ENCODE measurements at regions not wholly inside any gene's neighbourhood (a gene's known extent, or its start where the extent isn't known, plus 50 kb on each side); places are given as distances from the start of the nearest gene placed in this dataset.

DNA sequence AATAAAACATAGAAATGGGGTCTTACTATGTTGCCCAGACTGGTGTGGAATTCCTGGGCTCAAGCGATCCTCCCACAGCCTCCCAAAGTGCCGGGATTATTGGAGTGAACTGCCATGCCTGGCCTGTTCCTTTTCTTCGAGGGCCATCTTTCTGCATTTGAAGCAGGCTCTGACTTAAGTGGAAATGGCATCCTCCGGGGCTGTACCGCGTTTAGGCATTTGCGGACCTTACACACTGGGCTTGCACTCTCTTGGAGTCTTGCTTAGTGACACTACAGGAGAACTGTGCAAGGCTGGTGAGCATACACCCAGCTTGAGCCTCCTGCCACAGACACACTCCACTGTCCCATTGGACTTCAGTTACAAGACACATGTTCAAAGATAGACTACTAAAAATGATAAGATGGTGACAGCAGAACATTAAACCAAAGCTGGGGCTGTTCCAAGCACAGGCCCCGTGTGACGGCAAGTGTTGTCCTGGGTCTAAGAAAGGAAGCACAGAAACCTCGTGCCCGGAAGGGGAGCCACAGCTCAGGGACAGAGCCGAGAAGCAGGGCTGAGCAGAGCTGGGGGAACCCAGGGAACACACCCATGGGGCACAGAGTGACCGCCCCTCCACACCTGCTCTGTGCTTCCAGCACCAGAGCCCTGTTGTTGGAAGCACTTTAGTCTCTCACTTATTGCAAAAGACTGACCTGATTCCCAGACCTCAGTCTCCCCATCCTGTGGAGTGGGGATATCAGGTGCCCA, 59.0 kb upstream of the SHANK2 start:
- no peak for DNase-seq

DNA sequence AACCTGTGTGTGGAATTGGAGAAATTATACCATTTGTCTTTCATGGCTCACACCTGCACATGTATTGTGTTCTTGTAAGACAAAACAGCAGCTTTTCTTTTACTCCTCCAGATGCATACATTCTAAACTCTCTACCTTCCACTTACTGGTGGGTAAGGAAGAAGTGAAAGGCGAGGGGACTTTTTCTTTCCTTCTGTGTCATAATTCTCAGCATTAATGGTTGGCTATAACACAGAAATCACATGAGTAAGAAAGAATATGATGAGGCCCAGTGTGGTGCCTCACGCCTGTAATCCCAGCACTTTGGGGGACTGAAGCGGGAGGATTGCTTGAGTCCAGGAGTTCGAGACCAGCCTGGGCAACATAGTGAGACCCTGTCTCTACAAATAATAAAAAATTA, 57.8 kb upstream of the SHANK2 start:
- DNase-seq = no peak

DNA sequence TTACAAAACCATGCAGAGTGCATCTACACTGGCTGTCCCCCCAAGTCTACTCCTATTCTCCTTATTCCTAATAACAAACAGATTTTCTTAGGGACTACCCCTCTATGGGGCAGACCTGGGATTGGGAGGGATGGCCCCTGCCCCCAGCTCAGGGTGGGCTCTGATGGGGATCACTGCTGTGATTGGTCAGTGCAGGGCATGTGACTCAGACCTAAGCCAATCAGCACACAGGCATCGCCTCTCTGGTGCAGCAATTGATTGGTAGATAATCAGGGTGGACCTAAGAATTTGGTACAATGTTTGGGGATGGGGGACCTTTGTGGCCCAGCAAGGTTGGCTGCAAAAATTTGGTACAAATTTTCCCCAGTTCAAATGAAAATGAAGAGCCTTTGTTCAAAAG, 57.2 kb upstream of the SHANK2 start:
- no peak for DNase-seq

DNA sequence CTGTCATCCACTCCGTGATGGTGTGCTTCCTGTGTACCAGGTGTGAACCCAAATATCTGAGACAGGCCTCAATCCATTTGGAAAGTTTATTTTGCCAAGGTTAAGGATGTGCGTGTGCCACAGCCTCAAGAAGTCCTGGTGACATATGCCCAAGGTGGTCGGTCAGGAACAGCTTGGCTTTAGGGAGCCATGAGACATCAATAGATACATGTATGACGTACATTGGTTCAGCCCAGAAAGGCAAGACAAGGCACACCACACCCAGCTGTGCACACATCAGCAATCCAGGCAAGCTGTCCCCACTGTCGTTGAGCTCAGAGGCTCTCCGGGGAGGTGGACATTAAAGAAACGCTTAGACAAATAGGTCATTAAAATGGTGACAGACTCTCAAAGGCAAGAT, 56.8 kb upstream of the SHANK2 start:
- no peak for DNase-seq

DNA sequence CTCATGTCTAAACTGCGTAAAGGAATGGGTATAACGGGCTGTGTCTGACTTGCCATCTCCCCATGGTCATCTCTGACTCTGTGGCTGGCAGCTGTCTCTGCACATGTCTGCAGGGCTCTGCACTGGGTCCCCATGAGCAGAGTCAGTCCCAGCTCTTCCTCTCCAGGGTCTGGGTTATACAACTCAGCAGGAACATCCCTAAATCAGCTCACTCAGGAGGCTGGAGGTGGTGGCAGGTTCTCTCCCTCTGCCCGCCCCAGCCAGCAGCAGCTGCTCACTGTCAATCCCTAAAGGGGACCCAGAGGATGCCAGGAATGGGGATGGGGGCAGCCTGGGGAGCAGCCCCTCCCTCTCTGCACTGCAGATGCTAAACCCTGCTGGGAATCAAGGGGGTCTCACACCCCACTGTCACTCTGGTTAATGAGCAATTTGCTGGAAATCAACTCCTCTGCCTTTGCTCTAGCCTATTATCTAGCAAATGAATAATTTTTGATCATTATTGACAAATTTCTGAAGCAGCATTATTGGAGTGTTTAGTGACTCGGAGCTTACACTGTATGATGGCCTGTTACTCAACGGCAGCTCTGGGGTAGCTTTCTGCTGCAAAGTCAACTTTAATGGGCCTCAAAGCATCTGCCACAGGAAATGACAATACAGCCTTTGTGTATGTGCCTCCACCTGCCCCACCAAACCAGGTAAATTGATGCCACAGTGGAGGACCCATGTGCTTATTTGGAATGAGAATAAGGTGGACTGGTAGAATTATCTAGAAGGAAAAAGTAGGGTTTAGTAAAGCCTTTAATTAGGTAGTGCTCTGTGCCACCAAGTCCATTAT, 55.7 kb upstream of the SHANK2 start:
- DNase-seq = no peak

DNA sequence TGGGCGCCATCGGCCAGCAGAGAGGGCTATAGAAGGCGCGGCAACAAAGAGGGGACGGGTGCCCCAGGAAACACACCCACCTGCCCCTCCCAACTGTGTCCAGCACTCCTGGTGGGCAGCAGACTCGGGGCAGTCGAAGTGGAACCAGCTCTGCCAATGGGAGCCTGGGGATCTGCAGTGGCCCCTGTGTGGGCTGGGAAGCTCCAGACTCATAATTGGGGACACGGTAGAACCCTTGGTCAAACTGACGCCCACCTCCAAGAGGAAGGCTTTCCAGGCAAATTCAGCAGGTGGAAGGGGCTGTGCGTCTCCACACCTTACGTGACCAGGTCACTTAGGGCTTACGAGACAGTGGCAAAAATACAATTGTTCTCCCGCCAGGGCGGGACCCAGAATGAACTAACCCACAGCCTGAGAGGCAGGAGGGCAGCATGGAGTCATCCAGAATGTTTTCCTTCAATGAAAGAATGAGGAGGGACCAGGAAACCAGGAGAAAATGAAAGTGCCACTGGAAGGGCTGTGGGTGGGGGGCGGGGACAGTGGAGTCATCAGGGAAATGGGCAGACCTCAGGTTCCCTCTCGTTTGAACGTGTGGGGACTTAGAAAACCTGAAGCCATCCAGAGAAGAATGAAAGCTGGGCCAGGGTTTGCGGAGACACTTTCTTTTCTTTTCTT, 53.2 kb upstream of the SHANK2 start:
- DNase-seq = no peak

DNA sequence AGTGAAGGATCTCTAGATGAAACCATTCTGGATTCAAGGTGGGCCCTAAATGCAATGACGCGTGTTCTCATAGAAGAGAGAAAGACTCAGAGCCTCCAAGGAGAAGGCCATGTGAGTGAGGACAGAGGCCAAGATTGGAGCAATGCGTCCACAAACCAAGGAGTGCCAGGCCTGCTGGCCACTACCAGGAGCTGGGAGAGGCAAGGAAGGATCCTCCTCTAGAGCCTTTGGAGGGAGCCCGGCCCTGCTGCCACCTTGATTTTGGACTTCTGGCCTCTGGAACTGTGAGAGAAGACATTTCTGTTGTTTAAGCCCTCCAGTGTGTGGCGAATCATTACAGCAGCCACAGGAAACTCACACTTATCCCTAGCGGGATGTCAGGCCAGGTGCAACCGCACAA, 52.7 kb upstream of the SHANK2 start:
- DNase-seq = no peak

DNA sequence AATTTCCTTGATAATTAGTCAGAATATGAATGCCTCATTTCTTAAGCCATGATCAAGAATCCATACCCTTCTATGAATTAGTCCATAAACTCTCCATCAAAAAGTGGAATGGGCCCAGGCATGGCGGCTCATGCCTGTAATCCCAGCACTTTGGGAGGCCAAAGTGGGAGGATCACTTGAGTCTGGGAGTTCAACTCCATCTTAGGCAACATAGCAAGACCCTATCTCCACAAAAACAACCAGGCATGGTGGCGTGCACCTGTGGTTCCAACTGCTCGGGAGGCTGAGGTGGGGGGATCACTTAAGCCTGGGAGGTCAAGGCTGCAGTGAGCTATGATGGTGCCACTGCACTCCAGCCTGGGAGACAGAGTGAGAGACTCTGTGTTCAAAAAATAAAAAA, 52.1 kb upstream of the SHANK2 start:
- no peak for DNase-seq

DNA sequence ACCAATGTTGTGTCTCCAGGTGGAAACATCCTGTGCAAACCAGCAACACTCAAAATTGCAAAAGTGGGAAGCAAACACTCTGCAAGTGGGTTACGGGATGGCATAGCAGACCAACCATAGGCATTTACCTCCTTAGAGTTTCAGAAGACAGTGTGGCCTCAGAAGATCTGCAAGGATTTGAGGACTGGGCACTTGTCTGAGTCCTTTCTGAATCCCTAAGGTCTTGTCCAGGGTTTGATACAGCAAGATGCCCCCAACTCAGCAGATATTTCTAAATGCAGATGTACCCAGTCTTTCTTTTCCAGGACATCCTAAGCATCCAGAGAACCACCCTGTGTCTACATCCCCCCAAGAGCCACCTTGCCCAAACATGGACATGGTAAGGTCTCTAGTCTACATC, 51.7 kb upstream of the SHANK2 start:
- DNase-seq = no peak

DNA sequence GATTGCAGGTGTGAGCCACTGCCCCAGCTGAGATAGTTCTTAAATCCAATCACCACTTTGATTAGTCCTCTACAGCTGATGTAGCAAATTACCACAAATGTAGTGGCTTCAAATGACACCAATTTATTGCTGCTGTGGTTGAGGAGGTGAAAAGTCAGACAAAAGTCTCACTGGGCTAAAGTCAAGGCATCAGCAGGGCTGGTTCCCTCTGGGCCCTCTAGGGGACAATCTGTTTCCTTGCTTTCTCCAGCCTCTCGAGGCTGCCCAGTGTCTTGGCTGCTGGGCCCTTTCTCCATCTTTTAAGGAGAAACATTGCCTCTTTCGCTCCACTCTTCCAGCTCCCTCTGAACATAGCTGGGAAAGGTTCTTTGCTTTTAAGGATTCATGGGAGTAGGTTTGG, 50.5 kb upstream of the SHANK2 start:
- DNase-seq = no peak

DNA sequence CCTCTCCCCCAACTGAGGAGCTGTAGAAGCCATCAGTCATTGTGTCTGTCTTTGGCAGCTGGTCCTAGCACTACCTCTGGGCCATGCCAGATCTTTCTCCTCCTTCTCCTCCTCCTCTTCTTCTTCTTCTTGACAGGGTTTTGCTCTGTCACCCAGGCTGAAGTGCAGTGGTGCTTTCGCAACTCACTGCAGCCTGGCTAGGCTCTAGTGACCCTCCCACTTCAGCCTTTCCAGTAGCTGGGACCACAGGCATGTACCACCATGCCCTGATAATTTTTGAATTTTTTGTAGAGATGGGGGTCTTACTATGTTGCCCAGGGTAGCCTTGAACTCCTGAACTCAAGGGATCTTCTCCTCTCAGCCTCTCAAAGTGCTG, 50.1 kb upstream of the SHANK2 start:
- DNase-seq = no peak

All from hypothalamus (tissue), 51 donors.